ENCODE measurements at regions not wholly inside any gene's neighbourhood (a gene's known extent, or its start where the extent isn't known, plus 50 kb on each side); places are given as distances from the start of the nearest gene placed in this dataset.

DNA sequence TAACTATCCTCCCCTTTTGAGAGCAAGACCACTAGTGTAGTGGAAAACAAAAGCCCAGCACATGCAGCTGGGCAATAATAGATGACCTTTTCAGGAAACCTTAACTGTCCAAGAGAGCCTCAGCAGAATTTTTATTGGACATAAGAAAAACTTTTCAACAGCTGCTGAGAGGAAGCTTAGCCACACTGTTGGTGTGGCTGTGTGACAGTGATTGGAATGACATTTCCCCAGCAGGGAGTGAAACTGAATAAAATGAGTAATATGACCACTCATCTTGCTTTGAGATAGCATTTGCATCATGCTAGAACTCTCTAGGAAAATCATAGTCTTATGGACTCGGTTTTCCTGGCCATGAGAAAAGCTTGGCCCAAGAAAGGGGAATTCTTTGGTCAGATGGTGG, 687.8 kb downstream of the SLCO4C1 start:
- no peaks in the 10 kb centered on the region for H3K9me3 ChIP-seq (replicated peaks; ENCODE audit: control insufficient read depth, insufficient read depth, low read length)
- no peaks in the 10 kb centered on the region for H4K20me1 ChIP-seq (replicated peaks; ENCODE audit: control insufficient read depth, extremely low read depth, insufficient read depth, low read length)
- FAIRE-seq (no peak), DNase-seq (ENCODE audit: low read depth, low spot score) (no peak)
- TF ChIP-seq EZH2 (IDR thresholded peaks at IDR 0.05; ENCODE audit: borderline replicate concordance, low read depth, low read length, severe bottlenecking) (no peak), GATA2 (IDR thresholded peaks at IDR 0.05; ENCODE audit: insufficient read depth, insufficient read length, low read depth, low read length) (no peak)
- TF ChIP-seq, protein P1, sequence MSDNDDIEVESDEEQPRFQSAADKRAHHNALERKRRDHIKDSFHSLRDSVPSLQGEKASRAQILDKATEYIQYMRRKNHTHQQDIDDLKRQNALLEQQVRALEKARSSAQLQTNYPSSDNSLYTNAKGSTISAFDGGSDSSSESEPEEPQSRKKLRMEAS (IDR thresholded peaks at IDR 0.05; ENCODE audit: insufficient read depth, insufficient read length), result no peak
- H3K36me3 ChIP-seq (ENCODE audit: control insufficient read depth in 2 of 2, extremely low read depth in 1 of 2, insufficient read depth in 2 of 2, low read length in 2 of 2), result no peaks in the 10 kb centered on the region
- no peaks in the 10 kb centered on the region for H3K4me1 ChIP-seq (ENCODE audit: control insufficient read depth, extremely low read depth, insufficient read depth, low read length)
- no peak overlapping the region for H3K9ac ChIP-seq (replicated peaks; ENCODE audit: extremely low read depth, insufficient read depth, low read length)
- intact Hi-C loops (cut with micrococcal nuclease), result no loop called here
- CTCF ChIA-PET, result no interaction called here
- POLR2A ChIA-PET, result no interaction called here
- BruUV-seq (replicated peaks), result no TSS peak
- H2AFZ ChIP-seq (ENCODE audit: low read depth, low read length), result no peak overlapping the region
- H3K4me3 ChIP-seq (replicated peaks in 1 of 3; ENCODE audit: insufficient read depth in 1 of 3, low read depth in 1 of 3, low read length in 3 of 3), result no peak overlapping the region
- no peaks in the 10 kb centered on the region for H3K79me2 ChIP-seq (ENCODE audit: control insufficient read depth, insufficient read depth, low read length)
- no peaks in the 10 kb centered on the region for H3K9me1 ChIP-seq (replicated peaks; ENCODE audit: control insufficient read depth, extremely low read depth, insufficient read depth, low read length)
- no peaks in the 10 kb centered on the region for H3K27me3 ChIP-seq (ENCODE audit: control insufficient read depth in 2 of 2, insufficient read depth in 2 of 2, low read length in 2 of 2)
- H3K4me2 ChIP-seq (ENCODE audit: insufficient read depth, low read length), result no peak overlapping the region
- no peak overlapping the region for H3K27ac ChIP-seq (ENCODE audit: insufficient read depth, low read depth, low read length)
- dilution Hi-C loops (cut with MboI; ENCODE audit: extremely low pct_ligation_motif_present, low sequenced_read_pairs), result no loop called here

DNA sequence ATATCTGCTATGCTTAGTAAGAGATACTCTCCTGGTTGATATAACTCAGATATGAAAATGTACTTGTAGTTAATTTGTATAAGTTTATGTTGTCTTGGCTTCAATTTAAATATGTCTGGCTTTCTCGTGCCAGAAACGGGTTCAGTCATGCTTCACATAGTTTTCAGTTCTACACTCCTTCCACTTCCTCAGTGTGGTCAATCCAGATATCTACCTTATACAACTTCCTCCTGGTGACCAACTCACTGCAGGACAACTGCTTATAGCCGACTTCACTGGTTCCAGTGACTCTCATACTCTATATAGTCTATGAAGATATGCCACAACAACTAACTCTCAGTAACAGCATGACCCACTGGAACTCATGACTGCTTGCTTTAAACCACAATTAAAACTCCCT, 690.4 kb downstream of the SLCO4C1 start:
- H3K9me3 ChIP-seq (replicated peaks; ENCODE audit: control insufficient read depth, insufficient read depth, low read length), result no peaks in the 10 kb centered on the region
- H3K4me1 ChIP-seq (ENCODE audit: control insufficient read depth, extremely low read depth, insufficient read depth, low read length), result no peaks in the 10 kb centered on the region
- H3K27me3 ChIP-seq (ENCODE audit: control insufficient read depth in 2 of 2, insufficient read depth in 2 of 2, low read length in 2 of 2), result no peaks in the 10 kb centered on the region
- H3K27ac ChIP-seq (ENCODE audit: insufficient read depth, low read depth, low read length), result no peak overlapping the region
- DNase-seq (ENCODE audit: low read depth, low spot score) (no peak), FAIRE-seq (no peak)
- H3K4me3 ChIP-seq (replicated peaks in 1 of 3; ENCODE audit: insufficient read depth in 1 of 3, low read depth in 1 of 3, low read length in 3 of 3), result no peak overlapping the region
- TF ChIP-seq MYC (IDR thresholded peaks at IDR 0.05; ENCODE audit: low read depth, low read length), result no peak
- TF ChIP-seq FOS (IDR thresholded peaks at IDR 0.05; ENCODE audit: borderline replicate concordance, insufficient read depth, low read length), result no peak
- TF ChIP-seq POLR2A (IDR thresholded peaks at IDR 0.05; ENCODE audit: low read depth, low read length), result no peak
- no peak for TF ChIP-seq EZH2 (IDR thresholded peaks at IDR 0.05; ENCODE audit: borderline replicate concordance, low read depth, low read length, severe bottlenecking)
- TF ChIP-seq, protein P2, sequence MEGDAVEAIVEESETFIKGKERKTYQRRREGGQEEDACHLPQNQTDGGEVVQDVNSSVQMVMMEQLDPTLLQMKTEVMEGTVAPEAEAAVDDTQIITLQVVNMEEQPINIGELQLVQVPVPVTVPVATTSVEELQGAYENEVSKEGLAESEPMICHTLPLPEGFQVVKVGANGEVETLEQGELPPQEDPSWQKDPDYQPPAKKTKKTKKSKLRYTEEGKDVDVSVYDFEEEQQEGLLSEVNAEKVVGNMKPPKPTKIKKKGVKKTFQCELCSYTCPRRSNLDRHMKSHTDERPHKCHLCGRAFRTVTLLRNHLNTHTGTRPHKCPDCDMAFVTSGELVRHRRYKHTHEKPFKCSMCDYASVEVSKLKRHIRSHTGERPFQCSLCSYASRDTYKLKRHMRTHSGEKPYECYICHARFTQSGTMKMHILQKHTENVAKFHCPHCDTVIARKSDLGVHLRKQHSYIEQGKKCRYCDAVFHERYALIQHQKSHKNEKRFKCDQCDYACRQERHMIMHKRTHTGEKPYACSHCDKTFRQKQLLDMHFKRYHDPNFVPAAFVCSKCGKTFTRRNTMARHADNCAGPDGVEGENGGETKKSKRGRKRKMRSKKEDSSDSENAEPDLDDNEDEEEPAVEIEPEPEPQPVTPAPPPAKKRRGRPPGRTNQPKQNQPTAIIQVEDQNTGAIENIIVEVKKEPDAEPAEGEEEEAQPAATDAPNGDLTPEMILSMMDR (IDR thresholded peaks at IDR 0.05; ENCODE audit: extremely low read depth in 1 of 2, insufficient read depth in 1 of 2, low read depth in 1 of 2, low read length in 2 of 2), result no peak
- TF ChIP-seq JUN (IDR thresholded peaks at IDR 0.05; ENCODE audit: borderline replicate concordance, insufficient read depth, insufficient read length, low read depth), result no peak
- TF ChIP-seq GATA2 (IDR thresholded peaks at IDR 0.05; ENCODE audit: insufficient read depth, insufficient read length, low read depth, low read length), result no peak
- no peak for TF ChIP-seq POLR2AphosphoS5 (IDR thresholded peaks at IDR 0.05; ENCODE audit: insufficient read depth, low read depth, low read length)
- TF ChIP-seq, protein P1 (IDR thresholded peaks at IDR 0.05; ENCODE audit: insufficient read depth, insufficient read length), result no peak
- ChIA-PET POLR2A (no interaction called here), CTCF (no interaction called here)
- BruUV-seq (replicated peaks), result no TSS peak
- intact Hi-C loops (cut with micrococcal nuclease) (no loop called here), dilution Hi-C loops (cut with MboI; ENCODE audit: extremely low pct_ligation_motif_present, low sequenced_read_pairs) (no loop called here)
- H4K20me1 ChIP-seq (replicated peaks; ENCODE audit: control insufficient read depth, extremely low read depth, insufficient read depth, low read length), result no peaks in the 10 kb centered on the region
- no peaks in the 10 kb centered on the region for H3K79me2 ChIP-seq (ENCODE audit: control insufficient read depth, insufficient read depth, low read length)
- no peaks in the 10 kb centered on the region for H3K36me3 ChIP-seq (ENCODE audit: control insufficient read depth in 2 of 2, extremely low read depth in 1 of 2, insufficient read depth in 2 of 2, low read length in 2 of 2)
- H2AFZ ChIP-seq (ENCODE audit: low read depth, low read length), result no peak overlapping the region
- H3K4me2 ChIP-seq (ENCODE audit: insufficient read depth, low read length), result no peak overlapping the region
- H3K9ac ChIP-seq (replicated peaks; ENCODE audit: extremely low read depth, insufficient read depth, low read length), result no peak overlapping the region
- no peaks in the 10 kb centered on the region for H3K9me1 ChIP-seq (replicated peaks; ENCODE audit: control insufficient read depth, extremely low read depth, insufficient read depth, low read length)
